ENCODE measurements at regions not wholly inside any gene's neighbourhood (a gene's known extent, or its start where the extent isn't known, plus 50 kb on each side); places are given as distances from the start of the nearest gene placed in this dataset.
"Not testable (repeated sequence)": the region's sequence is repeated elsewhere in the genome, so short reads cannot be mapped to it uniquely, and the experiment has no call there.

DNA sequence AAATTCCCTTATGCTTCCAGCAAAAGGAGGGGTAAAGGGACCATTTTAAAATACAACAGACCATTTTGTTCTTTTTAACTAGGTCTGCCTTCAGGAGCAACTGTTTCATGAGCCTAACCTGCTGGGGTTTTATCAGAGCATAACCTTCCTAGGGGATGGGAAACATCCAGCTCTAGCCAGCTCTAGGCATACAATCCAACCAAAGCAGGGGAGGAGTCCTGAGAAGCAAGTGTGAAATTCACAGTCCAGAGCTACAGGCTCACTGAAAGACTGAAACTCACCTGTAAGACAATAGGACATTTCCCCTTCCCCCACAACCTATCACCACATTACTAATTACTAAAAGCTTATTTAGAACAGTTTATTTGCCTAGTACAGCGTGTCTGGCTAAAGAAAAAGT, 1296.6 kb upstream of the DDX18 start:
- DNase-seq: no peak

DNA sequence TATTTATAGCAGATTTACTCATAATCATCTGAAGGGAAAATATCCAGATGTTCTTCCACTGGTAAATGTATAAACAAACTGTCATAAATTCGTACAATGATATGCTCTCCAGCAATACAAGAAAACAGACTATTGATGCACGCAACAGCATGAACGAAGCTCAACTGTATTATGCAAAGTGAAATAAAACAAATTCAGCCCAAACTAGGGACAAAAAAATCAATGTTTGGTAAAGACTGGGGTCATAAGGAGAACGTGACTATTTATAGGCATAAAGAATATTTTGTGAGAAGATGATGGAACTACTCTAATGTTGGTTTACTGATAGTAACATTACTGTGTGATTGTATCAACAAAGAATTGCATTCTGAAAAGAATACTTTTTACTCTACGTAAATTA, 1276.7 kb upstream of the DDX18 start:
- no peak for DNase-seq

DNA sequence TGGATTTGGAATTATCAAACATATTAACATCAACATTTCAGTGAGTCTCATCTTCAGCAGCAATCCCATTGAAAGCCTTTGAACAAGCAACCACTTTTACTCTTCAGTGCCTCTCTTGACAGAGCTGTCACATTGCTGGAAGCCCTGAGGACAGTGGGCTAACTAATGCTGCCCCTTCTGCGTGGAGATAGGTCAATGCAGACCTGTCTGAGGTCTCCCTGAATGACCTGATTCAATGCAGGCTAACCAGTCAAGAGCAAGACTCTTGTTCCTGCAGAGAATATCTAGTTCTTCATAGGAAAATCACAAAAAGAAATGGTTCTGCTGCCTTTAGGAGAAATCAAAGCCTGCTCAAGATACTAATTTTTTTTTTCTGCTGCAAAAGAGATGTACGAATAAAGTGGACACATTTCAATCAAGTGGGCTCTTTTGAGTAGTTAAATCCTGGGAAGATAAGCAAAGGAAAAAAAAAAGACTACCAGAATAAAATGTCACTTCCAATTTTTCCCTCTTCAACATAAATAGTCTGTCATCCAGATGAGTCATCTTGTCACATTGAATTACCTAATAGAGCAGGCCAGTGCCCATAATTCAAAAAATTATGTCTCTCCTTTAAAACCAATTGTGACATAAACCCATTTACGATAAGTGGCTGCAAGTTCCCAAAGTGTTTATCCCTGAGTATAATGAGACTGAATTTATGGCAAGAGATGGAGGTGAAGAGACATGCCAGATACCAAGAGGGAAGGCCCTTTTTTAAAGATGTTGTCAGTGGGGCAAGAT, 1269.0 kb upstream of the DDX18 start:
- no peak for DNase-seq

DNA sequence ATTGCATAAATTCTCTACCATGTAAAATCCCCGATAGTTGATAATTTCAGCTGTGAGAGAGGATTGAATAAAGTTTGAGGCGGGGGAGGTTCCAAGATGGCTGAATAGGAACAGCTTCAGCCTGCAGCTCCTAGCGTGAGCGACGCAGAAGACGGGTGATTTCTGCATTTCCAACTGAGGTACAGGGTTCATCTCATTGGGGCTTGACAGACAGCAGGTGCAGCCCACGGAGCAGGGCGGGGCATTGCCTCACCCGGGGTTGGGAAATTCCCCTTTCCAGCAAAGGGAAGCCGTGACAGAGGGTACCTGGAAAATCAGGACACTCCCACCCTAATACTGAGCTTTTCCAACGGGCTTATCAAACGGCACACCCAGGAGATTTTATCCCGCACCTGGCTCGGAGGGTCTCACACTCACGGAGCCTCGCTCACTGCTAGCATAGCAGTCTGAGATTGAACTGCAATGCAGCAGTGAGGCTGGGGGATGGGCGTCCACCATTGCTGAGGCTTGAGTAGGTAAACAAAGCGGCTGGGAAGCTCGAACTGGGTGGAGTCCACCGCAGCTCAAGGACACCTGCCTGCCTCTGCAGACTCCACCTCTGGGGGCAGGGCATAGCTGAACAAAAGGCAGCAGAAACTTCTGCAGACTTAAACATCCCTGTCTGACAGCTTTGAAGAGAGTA, 1261.6 kb upstream of the DDX18 start:
- not testable (repeated sequence) for DNase-seq

DNA sequence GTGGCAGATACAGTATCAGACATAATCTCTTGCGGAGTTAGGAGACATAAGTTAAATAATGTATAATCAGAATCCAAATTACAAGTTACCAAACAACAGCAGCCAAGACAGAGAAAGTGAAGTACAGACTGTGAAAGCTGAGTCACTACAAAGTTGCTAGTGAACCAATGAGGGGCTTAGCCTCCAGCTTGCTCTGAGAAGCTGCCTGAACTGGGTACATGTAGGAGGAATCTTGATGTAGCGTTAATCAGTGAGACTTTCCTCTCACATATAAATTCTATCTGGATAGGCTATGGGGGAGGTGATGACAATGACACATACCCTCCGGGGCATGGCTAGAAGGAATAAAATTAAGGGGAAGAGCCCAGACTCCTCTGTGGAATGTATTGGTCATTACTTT, 1234.3 kb upstream of the DDX18 start:
- DNase-seq: no peak

DNA sequence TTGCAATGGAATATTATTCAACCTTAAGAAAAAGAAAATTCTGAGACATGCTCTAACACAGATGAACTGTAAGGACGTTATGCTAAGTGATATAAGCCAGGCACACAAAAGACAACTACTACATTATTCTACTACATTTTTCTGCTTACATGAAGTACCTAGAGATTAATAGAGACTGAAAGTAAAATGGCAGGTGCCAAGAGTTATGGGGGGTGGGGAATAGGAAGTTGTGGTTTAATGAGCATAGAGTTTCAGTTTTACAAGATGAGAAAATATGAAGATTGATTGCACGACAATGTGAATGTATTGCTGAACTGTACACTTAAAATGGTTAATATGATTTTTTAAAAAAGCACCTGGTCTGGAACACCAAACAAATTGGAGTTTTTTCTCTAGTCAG, 1231.6 kb upstream of the DDX18 start:
- no peak for DNase-seq

DNA sequence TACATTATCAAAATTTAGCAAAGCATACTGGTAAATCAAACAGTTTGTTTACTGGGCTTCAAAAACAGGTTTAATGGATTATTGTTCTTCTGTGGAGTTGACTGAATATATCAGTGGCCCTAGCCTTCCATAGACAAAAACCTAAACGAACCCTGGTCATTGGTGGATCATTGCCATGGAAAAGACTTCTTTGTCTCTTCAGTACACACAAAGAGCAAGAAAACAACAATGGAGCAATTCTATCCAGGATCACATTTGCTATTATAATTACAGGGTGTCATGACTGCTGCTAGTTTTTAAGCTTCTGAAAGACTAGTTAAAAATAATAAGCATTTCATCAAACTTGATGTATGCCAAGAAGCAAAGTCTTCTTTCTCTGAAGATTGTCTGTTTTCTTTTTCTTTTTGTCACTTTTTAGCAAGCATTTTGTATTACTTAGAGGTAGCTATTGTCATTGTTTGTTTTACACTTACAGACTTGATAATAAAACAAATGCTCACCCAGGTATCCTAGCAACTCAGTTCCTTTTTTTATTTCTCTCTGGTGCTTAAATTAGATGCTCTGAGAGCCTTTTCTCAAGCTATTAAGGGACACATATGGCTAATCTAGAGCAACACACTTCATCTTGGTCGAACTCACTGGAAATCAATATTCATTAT, 1228.7 kb upstream of the DDX18 start:
- DNase-seq: no peak

DNA sequence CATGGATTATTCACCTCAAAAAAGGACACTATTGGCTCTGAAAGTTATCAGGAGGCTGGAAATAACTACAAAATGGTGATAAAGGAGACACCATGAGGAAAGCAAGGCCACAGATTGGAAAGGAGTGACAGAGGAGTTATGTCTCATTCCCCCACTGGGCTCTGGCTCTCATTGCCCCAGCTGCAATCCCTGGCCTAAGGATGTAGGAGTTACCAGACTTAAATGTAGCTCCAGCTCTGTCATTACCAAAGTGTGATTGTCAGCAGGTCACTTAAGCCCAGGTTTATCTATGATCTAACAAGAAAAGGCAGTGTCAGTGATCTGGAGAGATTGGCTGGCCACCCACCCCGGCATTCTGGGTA, 1228.2 kb upstream of the DDX18 start:
- DNase-seq: no peak
